Calu3 (cell line): ENCODE measurements at regions not wholly inside any gene's neighbourhood (a gene's known extent, or its start where the extent isn't known, plus 50 kb on each side); places are given as distances from the start of the nearest gene placed in this dataset.

ENCODE experiments used
- BruUV-seq: library from RNA; stranded (reverse); fragments of 400-500 nt; replicated peaks from 2 replicates; lab custom pipeline; 2021; lab: Mats Ljungman, UMichigan
- CTCF ChIA-PET: fragments of 300-600 bp; sonication (Branson Sonifier 250); formaldehyde crosslinking; loops from one replicate; lab custom pipeline; 2022; ENCODE audit warnings: antibody characterized with exemption; lab: Charles Lee
- DNase-seq: peaks from one replicate; pipeline ENCODE4 v3.0.0; 2022
- H3K27ac Mint-ChIP-seq: one replicate; pipeline ENCODE4 v1.8.0; 2022; ENCODE audit warnings: mixed read lengths; ENCODE audit not compliant: unreplicated experiment
- H3K27me3 Mint-ChIP-seq: one replicate; pipeline ENCODE4 v1.8.0; 2022; ENCODE audit warnings: mixed read lengths; ENCODE audit not compliant: unreplicated experiment
- H3K36me3 Mint-ChIP-seq: one replicate; pipeline ENCODE4 v1.8.0; 2022; ENCODE audit warnings: mild to moderate bottlenecking, moderate library complexity, mixed read lengths; ENCODE audit not compliant: insufficient read depth, unreplicated experiment
- H3K4me1 Mint-ChIP-seq: one replicate; pipeline ENCODE4 v1.8.0; 2022; ENCODE audit warnings: mild to moderate bottlenecking, low read depth, mixed read lengths; ENCODE audit not compliant: unreplicated experiment
- H3K4me3 Mint-ChIP-seq: one replicate; pipeline ENCODE4 v1.8.0; 2022; ENCODE audit warnings: mild to moderate bottlenecking, low read depth, moderate library complexity, mixed read lengths; ENCODE audit not compliant: unreplicated experiment
- H3K9me3 Mint-ChIP-seq: one replicate; pipeline ENCODE4 v1.8.0; 2022; ENCODE audit warnings: low read depth, mixed read lengths; ENCODE audit not compliant: unreplicated experiment
- intact Hi-C: fragments of 100-400 bp; cut with micrococcal nuclease; formaldehyde crosslinking; loops from one replicate; pipeline ENCODE4 v1.10.0; 2022; ENCODE audit not compliant: unreplicated experiment
- TF ChIP-seq, protein P1 (sequence below): fragments of 200-600 bp; IDR thresholded peaks from one replicate; pipeline ENCODE4 v1.8.0; 2022; ENCODE audit warnings: antibody characterized with exemption; ENCODE audit not compliant: unreplicated experiment

DNA sequence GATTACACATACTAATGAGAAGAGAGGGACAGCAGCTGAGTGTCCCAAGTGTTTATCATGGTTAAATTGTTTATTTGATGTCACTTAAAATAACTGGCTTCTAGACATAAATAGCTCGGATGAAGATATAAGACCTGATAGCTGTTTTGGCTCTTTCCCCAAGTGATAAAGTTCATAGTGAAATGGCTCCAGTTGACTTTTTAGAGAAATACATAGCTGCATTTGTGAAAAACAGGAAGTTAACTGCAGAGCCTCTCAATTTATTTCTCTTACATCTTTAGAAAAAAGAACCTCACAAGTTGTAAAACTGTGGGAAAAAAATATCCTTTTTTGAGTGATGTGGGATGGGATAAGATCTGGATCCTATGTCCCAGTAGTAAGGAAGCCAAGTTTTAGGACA lies 332.9 kb upstream of the RASGRP1 start:
- CTCF ChIA-PET, result interaction anchor here (0.6 kb wide), 1 partner anchor 1099 kb away, joined by 4 read pairs; no protein-coding TSS in a partner anchor
- Mint-ChIP-seq H3K4me1 (peaks cover 14% of the 10 kb centered on the region), H3K27ac (no peak overlapping the region), H3K4me3 (no peak overlapping the region), H3K9me3 (no peaks in the 10 kb centered on the region), H3K36me3 (peaks cover 3% of the 10 kb centered on the region), H3K27me3 (no peaks in the 10 kb centered on the region)
- no peak for DNase-seq
- TF ChIP-seq, protein P1, sequence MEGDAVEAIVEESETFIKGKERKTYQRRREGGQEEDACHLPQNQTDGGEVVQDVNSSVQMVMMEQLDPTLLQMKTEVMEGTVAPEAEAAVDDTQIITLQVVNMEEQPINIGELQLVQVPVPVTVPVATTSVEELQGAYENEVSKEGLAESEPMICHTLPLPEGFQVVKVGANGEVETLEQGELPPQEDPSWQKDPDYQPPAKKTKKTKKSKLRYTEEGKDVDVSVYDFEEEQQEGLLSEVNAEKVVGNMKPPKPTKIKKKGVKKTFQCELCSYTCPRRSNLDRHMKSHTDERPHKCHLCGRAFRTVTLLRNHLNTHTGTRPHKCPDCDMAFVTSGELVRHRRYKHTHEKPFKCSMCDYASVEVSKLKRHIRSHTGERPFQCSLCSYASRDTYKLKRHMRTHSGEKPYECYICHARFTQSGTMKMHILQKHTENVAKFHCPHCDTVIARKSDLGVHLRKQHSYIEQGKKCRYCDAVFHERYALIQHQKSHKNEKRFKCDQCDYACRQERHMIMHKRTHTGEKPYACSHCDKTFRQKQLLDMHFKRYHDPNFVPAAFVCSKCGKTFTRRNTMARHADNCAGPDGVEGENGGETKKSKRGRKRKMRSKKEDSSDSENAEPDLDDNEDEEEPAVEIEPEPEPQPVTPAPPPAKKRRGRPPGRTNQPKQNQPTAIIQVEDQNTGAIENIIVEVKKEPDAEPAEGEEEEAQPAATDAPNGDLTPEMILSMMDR, result no peak
- BruUV-seq, result no TSS peak
- intact Hi-C loops, result no loop called here

DNA sequence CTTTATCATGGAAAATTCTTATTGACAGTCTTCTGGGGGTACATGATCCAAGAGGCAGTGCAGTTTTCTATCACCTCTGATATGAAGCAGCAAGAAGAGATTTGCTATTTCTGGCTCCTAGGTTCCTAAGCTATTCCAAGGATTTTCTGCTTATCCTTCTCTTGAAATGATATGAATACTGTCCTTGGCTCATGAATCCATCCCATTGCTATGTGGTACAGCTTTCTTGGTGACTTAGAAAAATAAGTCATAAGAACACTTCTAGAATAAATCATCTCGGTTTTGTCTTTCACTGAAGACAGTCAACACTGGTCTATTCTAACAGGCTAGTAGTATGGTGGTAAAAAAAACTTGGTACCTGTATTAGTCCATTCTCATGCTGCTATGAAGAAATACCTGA lies 333.6 kb upstream of the RASGRP1 start:
- BruUV-seq, result no TSS peak
- Mint-ChIP-seq H3K4me1 (peaks cover 14% of the 10 kb centered on the region), H3K4me3 (no peak overlapping the region), H3K27ac (no peak overlapping the region), H3K27me3 (no peaks in the 10 kb centered on the region), H3K9me3 (no peaks in the 10 kb centered on the region), H3K36me3 (peaks cover 3% of the 10 kb centered on the region)
- TF ChIP-seq, protein P1, result no peak
- no peak for DNase-seq
- CTCF ChIA-PET, result interaction anchor here (0.6 kb wide), 1 partner anchor 1098 kb away, joined by 4 read pairs; no protein-coding TSS in a partner anchor
- intact Hi-C loops, result no loop called here

DNA sequence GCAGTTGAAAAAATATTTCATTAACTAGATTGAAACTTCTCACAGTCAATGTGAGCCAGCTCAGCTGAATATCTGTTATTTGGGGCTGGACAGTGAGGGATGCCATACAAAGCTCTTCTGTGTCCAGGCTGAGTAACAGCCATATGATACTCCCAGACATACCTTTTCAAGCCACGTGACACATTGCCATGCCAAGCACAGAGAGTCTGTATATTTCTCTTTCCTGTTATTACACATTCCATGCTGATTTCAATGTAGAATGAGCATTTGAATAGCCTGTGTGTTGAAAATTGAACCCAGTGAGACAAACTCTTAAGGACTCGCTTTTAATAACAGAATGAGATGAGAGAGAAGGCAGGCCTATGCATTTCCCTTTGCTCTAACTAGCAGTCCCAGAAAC lies 334.7 kb upstream of the RASGRP1 start:
- no peak for DNase-seq
- CTCF ChIA-PET, result interaction anchor here (0.6 kb wide), 1 partner anchor 12 kb away, joined by 6 read pairs; no protein-coding TSS in a partner anchor
- Mint-ChIP-seq H3K27me3 (no peaks in the 10 kb centered on the region), H3K9me3 (no peaks in the 10 kb centered on the region), H3K27ac (no peak overlapping the region), H3K36me3 (no peaks in the 10 kb centered on the region), H3K4me1 (peaks cover 8% of the 10 kb centered on the region), H3K4me3 (no peak overlapping the region)
- BruUV-seq, result no TSS peak
- intact Hi-C loops, result no loop called here
- TF ChIP-seq, protein P1, result no peak

DNA sequence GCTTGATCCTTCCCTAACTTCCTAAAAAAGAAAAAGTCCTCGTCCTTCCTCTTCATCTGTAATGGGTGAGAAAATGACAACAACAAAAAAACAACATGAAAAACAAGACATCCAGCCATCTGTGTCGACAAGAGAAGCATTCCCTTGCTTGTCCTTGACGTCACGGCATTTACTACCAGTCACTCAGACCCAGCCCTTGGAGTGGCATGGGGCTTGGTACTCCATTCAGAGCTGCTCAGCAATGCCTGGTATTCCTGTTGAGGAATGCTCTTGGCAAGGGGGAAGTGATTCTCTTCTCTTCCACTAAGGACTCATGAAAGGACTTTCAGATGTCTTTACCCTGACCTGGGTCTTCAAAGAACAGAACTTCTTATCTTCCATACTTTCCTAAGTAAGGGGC lies 339.7 kb upstream of the RASGRP1 start:
- Mint-ChIP-seq H3K27me3 (no peaks in the 10 kb centered on the region), H3K4me1 (no peaks in the 10 kb centered on the region), H3K36me3 (no peaks in the 10 kb centered on the region), H3K4me3 (no peak overlapping the region), H3K9me3 (peaks cover 4% of the 10 kb centered on the region), H3K27ac (no peak overlapping the region)
- no peak for DNase-seq
- BruUV-seq, result no TSS peak
- intact Hi-C loops, result no loop called here
- CTCF ChIA-PET, result no interaction called here
- TF ChIP-seq, protein P1, result no peak
